ENCODE measurements at regions not wholly inside any gene's neighbourhood (a gene's known extent, or its start where the extent isn't known, plus 50 kb on each side); places are given as distances from the start of the nearest gene placed in this dataset.

DNA sequence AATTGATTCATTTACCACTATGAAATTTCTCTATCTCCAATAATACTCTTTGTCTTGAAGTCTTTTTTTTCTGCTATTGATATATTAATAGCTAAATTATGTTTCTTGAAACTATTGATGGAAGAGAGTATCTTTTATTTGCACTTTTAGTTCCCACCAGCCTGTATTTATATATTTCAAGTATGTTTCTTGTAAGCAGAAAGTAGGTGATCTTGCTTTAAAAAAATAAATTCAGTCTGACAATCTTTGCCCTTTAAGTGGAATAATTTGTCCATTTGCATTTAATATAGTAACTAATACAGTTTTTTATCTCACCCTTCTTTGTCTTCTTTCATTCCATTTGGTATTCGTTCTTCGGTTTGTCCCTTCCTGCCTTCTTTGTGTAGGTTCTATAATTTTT lies 790.5 kb downstream of the MCTP2 start:
- TF ChIP-seq, protein P1, sequence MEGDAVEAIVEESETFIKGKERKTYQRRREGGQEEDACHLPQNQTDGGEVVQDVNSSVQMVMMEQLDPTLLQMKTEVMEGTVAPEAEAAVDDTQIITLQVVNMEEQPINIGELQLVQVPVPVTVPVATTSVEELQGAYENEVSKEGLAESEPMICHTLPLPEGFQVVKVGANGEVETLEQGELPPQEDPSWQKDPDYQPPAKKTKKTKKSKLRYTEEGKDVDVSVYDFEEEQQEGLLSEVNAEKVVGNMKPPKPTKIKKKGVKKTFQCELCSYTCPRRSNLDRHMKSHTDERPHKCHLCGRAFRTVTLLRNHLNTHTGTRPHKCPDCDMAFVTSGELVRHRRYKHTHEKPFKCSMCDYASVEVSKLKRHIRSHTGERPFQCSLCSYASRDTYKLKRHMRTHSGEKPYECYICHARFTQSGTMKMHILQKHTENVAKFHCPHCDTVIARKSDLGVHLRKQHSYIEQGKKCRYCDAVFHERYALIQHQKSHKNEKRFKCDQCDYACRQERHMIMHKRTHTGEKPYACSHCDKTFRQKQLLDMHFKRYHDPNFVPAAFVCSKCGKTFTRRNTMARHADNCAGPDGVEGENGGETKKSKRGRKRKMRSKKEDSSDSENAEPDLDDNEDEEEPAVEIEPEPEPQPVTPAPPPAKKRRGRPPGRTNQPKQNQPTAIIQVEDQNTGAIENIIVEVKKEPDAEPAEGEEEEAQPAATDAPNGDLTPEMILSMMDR (IDR thresholded peaks at IDR 0.05; ENCODE audit: low read length), result no peak
- TF ChIP-seq EZH2 (optimal IDR thresholded peaks at IDR 0.05; ENCODE audit: low read depth, low read length), result no peak
- TF ChIP-seq EZH2phosphoT487 (IDR thresholded peaks at IDR 0.05; ENCODE audit: low read length), result no peak

Measured in MM.1S (cell line).